H9 (cell line): ENCODE measurements at regions not wholly inside any gene's neighbourhood (a gene's known extent, or its start where the extent isn't known, plus 50 kb on each side); places are given as distances from the start of the nearest gene placed in this dataset.

Source experiments
- DNase-seq: peaks from one replicate; pipeline ENCODE4 v3.0.0-alpha.2; 2017
- H2AFZ ChIP-seq: one replicate; pipeline ENCODE4 v1.6.1; 2013; ENCODE audit warnings: mild to moderate bottlenecking, low read length, control low read depth, moderate library complexity
- H2AK5ac ChIP-seq: 2 replicates; pipeline ENCODE4 v1.6.1; 2013; ENCODE audit warnings: low read length, control low read depth, mixed read lengths; ENCODE audit not compliant: insufficient read length
- H2BK120ac ChIP-seq: one replicate; pipeline ENCODE4 v1.6.1; 2013; ENCODE audit warnings: low read depth, mild to moderate bottlenecking, low read length, control low read depth, inconsistent platforms; ENCODE audit not compliant: poor library complexity, severe bottlenecking
- H2BK12ac ChIP-seq: 2 replicates; pipeline ENCODE4 v1.6.1; 2013; ENCODE audit warnings: low read length, control low read depth, mixed read lengths, low read depth; ENCODE audit not compliant: insufficient read length
- H2BK15ac ChIP-seq: 2 replicates; pipeline ENCODE4 v1.6.1; 2013; ENCODE audit warnings: low read depth, low read length, control low read depth
- H2BK20ac ChIP-seq: one replicate; pipeline ENCODE4 v1.6.1; 2013; ENCODE audit warnings: low read depth, mild to moderate bottlenecking, low read length, control low read depth, inconsistent platforms; ENCODE audit not compliant: poor library complexity, severe bottlenecking
- H2BK5ac ChIP-seq: 2 replicates; pipeline ENCODE4 v1.6.1; 2013; ENCODE audit warnings: low read length, control low read depth, mixed read lengths; ENCODE audit not compliant: insufficient read length
- H3K14ac ChIP-seq: 2 replicates; pipeline ENCODE4 v1.6.1; 2013; ENCODE audit warnings: low read length, control low read depth; ENCODE audit not compliant: insufficient read depth
- H3K18ac ChIP-seq: 2 replicates; pipeline ENCODE4 v1.6.1; 2013; ENCODE audit warnings: low read depth, mild to moderate bottlenecking, mixed read lengths, low read length, control low read depth; ENCODE audit not compliant: insufficient read length
- H3K23ac ChIP-seq: 2 replicates; pipeline ENCODE4 v1.6.1; 2013; ENCODE audit warnings: low read length, control low read depth, mixed read lengths, low read depth; ENCODE audit not compliant: insufficient read length
- H3K23me2 ChIP-seq: 2 replicates; pipeline ENCODE4 v1.6.1; 2013; ENCODE audit warnings: low read depth, mild to moderate bottlenecking, mixed read lengths, low read length, control low read depth; ENCODE audit not compliant: insufficient read length, poor library complexity, severe bottlenecking
- H3K27ac ChIP-seq: 2 replicates; pipeline ENCODE4 v1.5.1; 2013; ENCODE audit warnings: low read length, control low read depth, mixed read lengths, low read depth; ENCODE audit not compliant: insufficient read length
- H3K27me3 ChIP-seq: 2 replicates; pipeline ENCODE4 v1.6.1; 2013; ENCODE audit warnings: low read length, control low read depth, inconsistent platforms; ENCODE audit not compliant: insufficient read depth
- H3K4ac ChIP-seq: 2 replicates; pipeline ENCODE4 v1.6.1; 2013; ENCODE audit warnings: low read depth, mild to moderate bottlenecking, control low read depth, inconsistent platforms, low read length, moderate library complexity
- H3K4me1 ChIP-seq: 2 replicates; pipeline ENCODE4 v1.6.1; 2013; ENCODE audit warnings: low read length, control low read depth, inconsistent platforms; ENCODE audit not compliant: insufficient read depth
- H3K4me2 ChIP-seq: 2 replicates; pipeline ENCODE4 v1.6.1; 2013; ENCODE audit warnings: low read length, control low read depth, mixed read lengths; ENCODE audit not compliant: insufficient read length, insufficient read depth
- H3K56ac ChIP-seq: 2 replicates; pipeline ENCODE4 v1.6.1; 2013; ENCODE audit warnings: low read depth, mild to moderate bottlenecking, mixed read lengths, low read length, control low read depth; ENCODE audit not compliant: insufficient read length
- H3K79me1 ChIP-seq: 2 replicates; pipeline ENCODE4 v1.6.1; 2013; ENCODE audit warnings: low read depth, mild to moderate bottlenecking, moderate library complexity, low read length, control low read depth, inconsistent platforms; ENCODE audit not compliant: insufficient read depth, poor library complexity, severe bottlenecking
- H3K79me2 ChIP-seq: 2 replicates; pipeline ENCODE4 v1.6.1; 2013; ENCODE audit warnings: low read length, control low read depth, inconsistent platforms; ENCODE audit not compliant: insufficient read depth
- H3K9ac ChIP-seq: 2 replicates; pipeline ENCODE4 v1.6.1; 2013; ENCODE audit warnings: low read length, control low read depth, mixed read lengths; ENCODE audit not compliant: insufficient read length; ENCODE audit errors: extremely low read depth
- H3K9me3 ChIP-seq: one replicate; pipeline ENCODE4 v1.6.1; 2013; ENCODE audit warnings: low read depth, low read length, inconsistent platforms; ENCODE audit not compliant: control insufficient read depth
- H3T11ph ChIP-seq: one replicate; pipeline ENCODE4 v1.6.1; 2013; ENCODE audit warnings: mild to moderate bottlenecking, low read length, control low read depth, inconsistent platforms
- H4K20me1 ChIP-seq: one replicate; pipeline ENCODE4 v1.6.1; 2013; ENCODE audit not compliant: control insufficient read depth, insufficient read length, insufficient read depth
- H4K5ac ChIP-seq: 2 replicates; pipeline ENCODE4 v1.6.1; 2013; ENCODE audit warnings: low read depth, mild to moderate bottlenecking, mixed read lengths, low read length, control low read depth; ENCODE audit not compliant: insufficient read length
- H4K8ac ChIP-seq: replicated peaks from 2 replicates; pipeline ENCODE4 v1.6.1; 2013; ENCODE audit warnings: low read length, control low read depth, mixed read lengths, low read depth; ENCODE audit not compliant: insufficient read length
- H4K91ac ChIP-seq: 2 replicates; pipeline ENCODE4 v1.6.1; 2013; ENCODE audit warnings: low read depth, mild to moderate bottlenecking, moderate library complexity, mixed read lengths, low read length, control low read depth; ENCODE audit not compliant: insufficient read length
- H3K27ac Mint-ChIP-seq, 3 experiments: 2 replicates in 2 of 3; 3 replicates in 1 of 3; pipeline ENCODE4 v1.8.0; 2020 to 2021; ENCODE audit warnings: mixed read lengths in 3 of 3, mild to moderate bottlenecking in 1 of 3, moderate library complexity in 1 of 3
- H3K27me3 Mint-ChIP-seq: 2 replicates; pipeline ENCODE4 v1.8.0; 2021; ENCODE audit warnings: low read depth, mild to moderate bottlenecking, moderate library complexity, mixed read lengths
- H3K36me3 Mint-ChIP-seq, 3 experiments: 2 replicates in 2 of 3; 3 replicates in 1 of 3; pipeline ENCODE4 v1.8.0; 2020 to 2021; ENCODE audit warnings: low read depth in 3 of 3, mixed read lengths in 3 of 3; ENCODE audit not compliant: insufficient read depth in 1 of 3
- H3K4me1 Mint-ChIP-seq, 2 experiments: 2 replicates each; pipeline ENCODE4 v1.8.0; 2020; ENCODE audit warnings: mixed read lengths in 2 of 2
- H3K4me3 Mint-ChIP-seq, 2 experiments: 2 replicates in 1 of 2; 3 replicates in 1 of 2; pipeline ENCODE4 v1.8.0; 2020 to 2021; ENCODE audit warnings: mild to moderate bottlenecking in 2 of 2, mixed read lengths in 2 of 2, moderate library complexity in 1 of 2
- H3K9me3 Mint-ChIP-seq, 2 experiments: 2 replicates in 1 of 2; 3 replicates in 1 of 2; pipeline ENCODE4 v1.8.0; 2020; ENCODE audit warnings: mild to moderate bottlenecking in 2 of 2, mixed read lengths in 2 of 2, moderate library complexity in 1 of 2
- CTCF ChIP-seq: fragments of 200-600 bp; sonication (generic); conservative IDR thresholded peaks from 3 replicates; pipeline ENCODE4 v1.8.0; 2021; ENCODE audit warnings: antibody characterized with exemption, mild to moderate bottlenecking
- WGBS: extraction: QIAGEN DNeasy Blood & Tissue Kit; methylation state at CpG from one replicate; pipeline ENCODE4 v1.1.7; 2013; ENCODE audit warnings: missing lambda C conversion rate, low lambda C conversion rate, mixed read lengths; ENCODE audit not compliant: insufficient read length; ENCODE audit errors: extremely low coverage; 5-methylcytosine and 5-hydroxymethylcytosine counted together

DNA sequence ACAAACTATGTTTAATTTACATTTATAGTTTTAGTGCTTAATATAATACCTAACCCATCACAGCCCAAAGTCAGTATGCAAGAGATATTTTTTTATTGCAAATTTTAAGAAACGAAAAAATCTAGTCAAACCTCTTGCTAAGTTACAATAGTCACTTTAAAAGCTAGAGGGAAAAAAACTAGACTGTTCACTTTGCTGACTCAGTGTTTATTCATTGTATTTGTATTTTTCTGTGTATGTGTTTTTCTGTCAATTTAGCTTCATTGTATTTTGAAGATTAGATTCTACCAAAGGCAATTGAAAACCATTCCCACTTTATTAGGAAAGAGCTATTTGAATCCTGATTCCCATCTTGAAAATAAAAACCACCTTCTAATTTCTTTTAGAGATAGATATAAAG, 891.5 kb downstream of the SLC16A7 start:
- no peak overlapping the region for H3K4me3 Mint-ChIP-seq
- Histone ChIP-seq H3K4ac (no peak overlapping the region), H2BK20ac (no peak overlapping the region), H3K79me1 (no peaks in the 10 kb centered on the region), H3K14ac (no peak overlapping the region), H3K27ac (no peak overlapping the region), H2BK12ac (no peak overlapping the region), H3K4me2 (no peak overlapping the region), H3K9me3 (no peaks in the 10 kb centered on the region), H4K20me1 (no peaks in the 10 kb centered on the region), H3T11ph (no peak overlapping the region), H3K23me2 (no peaks in the 10 kb centered on the region), H2AK5ac (no peak overlapping the region), H4K91ac (no peak overlapping the region), H3K56ac (no peak overlapping the region), H3K9ac (no peak overlapping the region), H2AFZ (no peak overlapping the region), H4K5ac (no peak overlapping the region), H2BK15ac (no peak overlapping the region), H3K27me3 (no peaks in the 10 kb centered on the region), H3K18ac (no peak overlapping the region), H2BK120ac (no peak overlapping the region), H3K79me2 (no peaks in the 10 kb centered on the region), H2BK5ac (no peak overlapping the region), H3K23ac (no peak overlapping the region), H3K4me1 (no peaks in the 10 kb centered on the region), H4K8ac (no peak overlapping the region)
- no peaks in the 10 kb centered on the region; a peak in 1 of 5 replicates for H3K9me3 Mint-ChIP-seq
- TF ChIP-seq CTCF: no peak
- no peak overlapping the region for H3K27ac Mint-ChIP-seq
- H3K4me1 Mint-ChIP-seq: peaks cover 5 to 6% of the 10 kb centered on the region in 2 experiments; a peak in 2 of 4 replicates
- H3K36me3 Mint-ChIP-seq: no peaks in the 10 kb centered on the region
- no peaks in the 10 kb centered on the region for H3K27me3 Mint-ChIP-seq
- no peak for DNase-seq
- WGBS: no CpG with 5 or more reads among the region's 1 CpG
